NB4 (cell line): ENCODE measurements at regions not wholly inside any gene's neighbourhood (a gene's known extent, or its start where the extent isn't known, plus 50 kb on each side); places are given as distances from the start of the nearest gene placed in this dataset.

ENCODE experiments used
- DNase-seq: peaks from one replicate; pipeline ENCODE4 v3.0.0; 2010; ENCODE audit warnings: low read depth
- H3K4me3 ChIP-seq: one replicate; pipeline ENCODE4 v1.5.1; 2011; ENCODE audit warnings: mild to moderate bottlenecking, low read depth, low read length, moderate library complexity
- CTCF ChIP-seq: IDR thresholded peaks from one replicate; pipeline ENCODE4 v1.5.1; 2012; ENCODE audit warnings: low read depth, low read length
- MAX ChIP-seq: IDR thresholded peaks from 2 replicates; pipeline ENCODE4 v1.6.1; 2011; ENCODE audit warnings: low read depth, low read length
- MYC ChIP-seq: IDR thresholded peaks from 2 replicates; pipeline ENCODE4 v1.6.1; 2011; ENCODE audit warnings: low read depth, low read length
- POLR2A ChIP-seq: IDR thresholded peaks from 2 replicates; pipeline ENCODE4 v1.6.1; 2011; ENCODE audit warnings: mild to moderate bottlenecking; ENCODE audit not compliant: insufficient read length; ENCODE audit errors: extremely low read depth

DNA sequence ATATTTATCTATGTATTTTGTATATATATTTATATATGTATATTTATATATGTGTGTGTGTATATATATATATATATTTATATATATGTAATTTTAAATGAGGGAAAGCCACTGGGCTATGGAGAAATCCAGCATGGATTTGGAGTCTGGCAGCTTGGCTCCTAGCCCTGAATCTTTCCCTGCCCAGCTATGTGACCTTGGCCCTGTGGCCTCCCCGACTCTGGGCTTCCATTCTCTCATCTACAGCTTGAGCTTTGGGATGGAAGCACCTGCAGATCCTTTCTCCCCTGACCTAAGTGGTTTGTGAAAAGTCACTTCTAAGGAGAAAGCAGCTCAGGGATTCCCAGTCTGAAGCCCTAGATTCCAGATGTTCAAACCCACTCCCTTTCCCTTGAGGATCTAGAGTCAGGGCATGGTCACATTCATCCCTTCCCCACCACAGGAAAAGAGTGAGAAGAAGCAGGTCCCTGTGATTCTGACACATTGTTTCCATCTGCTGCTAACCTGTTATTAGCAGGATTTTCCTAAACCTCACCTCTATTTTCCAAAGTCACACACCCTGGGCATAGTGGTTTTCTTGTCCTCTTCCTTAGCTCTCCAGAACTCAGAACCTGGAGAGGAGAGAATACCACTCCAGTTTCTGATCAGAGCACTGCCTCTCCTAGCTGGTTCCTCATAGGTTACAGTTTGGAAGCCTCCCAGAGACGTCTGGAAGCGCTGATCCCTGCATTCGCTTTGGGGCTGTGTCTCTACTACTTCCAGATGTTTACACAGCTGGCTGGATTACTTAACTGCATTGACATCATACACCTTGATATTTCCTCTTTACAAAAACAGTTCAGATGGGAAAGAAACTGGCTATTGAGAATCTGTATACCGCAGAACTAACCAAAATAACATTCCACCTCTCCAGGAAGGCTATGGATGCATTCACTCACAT, 327.5 kb upstream of the ZMIZ1 start:
- TF ChIP-seq CTCF (no peak), POLR2A (no peak), MYC (no peak), MAX (no peak)
- DNase-seq, result no peak
- H3K4me3 ChIP-seq, result no peak overlapping the region

DNA sequence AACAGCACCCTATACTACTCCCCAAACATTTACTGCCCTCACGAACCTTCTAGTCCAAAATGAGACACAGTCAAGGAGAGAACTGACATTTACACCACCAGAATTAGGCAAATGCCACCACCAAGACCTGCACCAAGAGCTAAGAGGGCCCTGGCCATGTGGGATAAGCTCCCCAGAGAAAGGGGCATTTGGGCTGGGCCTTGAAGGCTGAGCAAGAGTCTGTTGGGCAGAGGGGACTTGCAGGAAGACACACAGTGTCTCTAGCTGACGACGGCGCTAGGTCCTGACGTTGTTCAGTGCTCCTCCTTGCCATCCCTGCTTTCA, 326.4 kb upstream of the ZMIZ1 start:
- DNase-seq, result no peak
- TF ChIP-seq POLR2A (no peak), MAX (no peak), CTCF (no peak), MYC (no peak)
- no peak overlapping the region for H3K4me3 ChIP-seq

GRCh38 chr10:78742730-78743615, 325.8 kb upstream of the ZMIZ1 start:
- peak; percentile 93 for DNase-seq
- H3K4me3 ChIP-seq, result no peak overlapping the region
- TF ChIP-seq MYC, result peak; percentile 58; the same call in 1 of the 2 replicates
- peak; percentile 42 for TF ChIP-seq MAX
- TF ChIP-seq POLR2A, result no peak

- TF ChIP-seq MAX, result no peak
- no peak for TF ChIP-seq CTCF
- TF ChIP-seq POLR2A, result no peak
- no peak for TF ChIP-seq MYC
- DNase-seq, result no peak
- no peak overlapping the region for H3K4me3 ChIP-seq
Measured at GRCh38 chr10:78744056-78744455, 324.7 kb upstream of the ZMIZ1 start.

- no peak overlapping the region for H3K4me3 ChIP-seq
- TF ChIP-seq MYC (no peak), CTCF (no peak), POLR2A (no peak), MAX (no peak)
- DNase-seq, result no peak
Measured at GRCh38 chr10:78744491-78745090, 324.2 kb upstream of the ZMIZ1 start.
